ENCODE measurements at regions not wholly inside any gene's neighbourhood (a gene's known extent, or its start where the extent isn't known, plus 50 kb on each side); places are given as distances from the start of the nearest gene placed in this dataset.

- H3K27ac Mint-ChIP-seq, result no peak overlapping the region
These were observed 135.5 kb downstream of the CEMIP2 start for GRCh38 chr9:71632776-71633175.

GRCh38 chr9:71630377-71630995, 137.8 kb downstream of the CEMIP2 start:
- no peak for TF ChIP-seq CTCF (IDR thresholded peaks at IDR 0.05)
- no peaks in the 10 kb centered on the region for H3K27me3 Mint-ChIP-seq (ENCODE audit: low read depth, poor library complexity)
- no peak overlapping the region for H3K27ac Mint-ChIP-seq
- H3K36me3 Mint-ChIP-seq (ENCODE audit: low read depth), result no peaks in the 10 kb centered on the region
- H3K4me1 Mint-ChIP-seq, result no peaks in the 10 kb centered on the region
- H3K4me3 Mint-ChIP-seq, result no peak overlapping the region
- DNase-seq, result no peak
- H3K9me3 Mint-ChIP-seq, result no peaks in the 10 kb centered on the region

More at GRCh38 chr9:71632776-71633175, 135.5 kb downstream of the CEMIP2 start:
- no peak overlapping the region for H3K4me3 Mint-ChIP-seq
- H3K27me3 Mint-ChIP-seq (ENCODE audit: low read depth, poor library complexity), result no peaks in the 10 kb centered on the region
- peaks cover 5% of the 10 kb centered on the region for H3K4me1 Mint-ChIP-seq
- no peaks in the 10 kb centered on the region for H3K36me3 Mint-ChIP-seq (ENCODE audit: low read depth)
- no peak for DNase-seq
- H3K9me3 Mint-ChIP-seq, result no peaks in the 10 kb centered on the region
- no peak for TF ChIP-seq CTCF (IDR thresholded peaks at IDR 0.05)

- Mint-ChIP-seq H3K27ac (no peak overlapping the region), H3K36me3 (ENCODE audit: low read depth) (no peaks in the 10 kb centered on the region), H3K4me3 (no peak overlapping the region), H3K27me3 (ENCODE audit: low read depth, poor library complexity) (peaks cover 3% of the 10 kb centered on the region), H3K4me1 (no peaks in the 10 kb centered on the region), H3K9me3 (no peaks in the 10 kb centered on the region)
- no peak for TF ChIP-seq CTCF (IDR thresholded peaks at IDR 0.05)
- no peak for DNase-seq
These were observed 138.6 kb downstream of the CEMIP2 start for GRCh38 chr9:71629578-71630215.

- no peak overlapping the region for H3K4me3 Mint-ChIP-seq
- H3K27ac Mint-ChIP-seq, result no peak overlapping the region
- no peaks in the 10 kb centered on the region for H3K4me1 Mint-ChIP-seq
- TF ChIP-seq CTCF (IDR thresholded peaks at IDR 0.05), result no peak
- no peaks in the 10 kb centered on the region for H3K36me3 Mint-ChIP-seq (ENCODE audit: low read depth)
- H3K9me3 Mint-ChIP-seq, result no peaks in the 10 kb centered on the region
- no peak for DNase-seq
- peaks cover 3% of the 10 kb centered on the region for H3K27me3 Mint-ChIP-seq (ENCODE audit: low read depth, poor library complexity)
These were observed 140.1 kb downstream of the CEMIP2 start for GRCh38 chr9:71628247-71628646.

- H3K27me3 Mint-ChIP-seq (ENCODE audit: low read depth, poor library complexity), result peaks cover 3% of the 10 kb centered on the region
- H3K36me3 Mint-ChIP-seq (ENCODE audit: low read depth), result no peaks in the 10 kb centered on the region
- H3K4me1 Mint-ChIP-seq, result no peaks in the 10 kb centered on the region
- H3K27ac Mint-ChIP-seq, result no peak overlapping the region
- no peak overlapping the region for H3K4me3 Mint-ChIP-seq
- H3K9me3 Mint-ChIP-seq, result no peaks in the 10 kb centered on the region
- no peak for TF ChIP-seq CTCF (IDR thresholded peaks at IDR 0.05)
- DNase-seq, result no peak
These were observed 140.8 kb downstream of the CEMIP2 start for GRCh38 chr9:71627537-71627936.

GRCh38 chr9:71626395-71626794, 141.9 kb downstream of the CEMIP2 start:
- no peak for TF ChIP-seq CTCF (IDR thresholded peaks at IDR 0.05)
- Mint-ChIP-seq H3K4me3 (no peak overlapping the region), H3K27ac (no peak overlapping the region), H3K4me1 (no peaks in the 10 kb centered on the region), H3K9me3 (no peaks in the 10 kb centered on the region), H3K36me3 (ENCODE audit: low read depth) (no peaks in the 10 kb centered on the region), H3K27me3 (ENCODE audit: low read depth, poor library complexity) (peaks cover 3% of the 10 kb centered on the region)
- DNase-seq, result no peak
